ENCODE measurements at regions not wholly inside any gene's neighbourhood (a gene's known extent, or its start where the extent isn't known, plus 50 kb on each side); places are given as distances from the start of the nearest gene placed in this dataset.
"Not testable (repeated sequence)": the region's sequence is repeated elsewhere in the genome, so short reads cannot be mapped to it uniquely, and the experiment has no call there.

DNA sequence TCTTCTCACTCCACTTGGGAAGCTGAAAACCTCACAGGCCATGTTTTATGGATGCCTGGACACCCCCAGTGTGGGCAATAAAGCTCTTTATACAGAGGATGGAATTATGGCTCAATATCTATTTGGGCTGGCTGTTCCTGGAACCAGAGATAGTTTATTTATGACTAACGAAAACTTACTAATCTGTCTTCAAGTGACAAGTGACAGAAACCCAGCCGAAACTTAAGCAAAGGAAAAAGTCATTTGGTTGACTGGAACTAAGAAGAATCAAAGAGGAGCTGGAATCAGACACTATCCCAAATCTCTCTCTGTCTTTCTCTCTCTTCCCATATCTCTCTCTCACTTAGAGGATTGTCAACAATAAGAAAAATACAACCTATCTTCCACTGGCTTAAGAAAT lies 78.3 kb upstream of the CDK6 start:
- DNase-seq (ENCODE audit: low read depth): no peak

GRCh38 chr7:92913849-92914248 lies 77.5 kb upstream of the CDK6 start:
- DNase-seq (ENCODE audit: low read depth): no peak

DNA sequence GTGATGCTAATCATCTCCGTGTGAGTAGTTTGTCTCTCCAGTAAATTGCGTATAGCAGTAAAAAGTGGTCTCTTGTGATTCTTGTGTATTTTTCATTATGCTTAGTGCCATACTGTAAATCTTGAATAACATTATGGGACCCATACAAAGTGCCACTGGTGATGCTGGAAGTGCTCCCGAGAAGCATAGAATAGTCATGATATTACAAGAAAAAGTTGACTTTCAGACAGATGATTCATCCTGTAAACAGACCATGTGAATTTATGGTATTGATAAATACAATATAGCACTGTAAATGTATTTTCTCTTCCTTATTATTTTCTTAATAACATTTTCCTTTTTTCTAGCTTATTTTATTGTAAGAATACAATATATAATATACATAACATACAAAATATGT lies 74.6 kb upstream of the CDK6 start:
- no peak for DNase-seq (ENCODE audit: low read depth)

- no peak for DNase-seq (ENCODE audit: low read depth)
Measured at GRCh38 chr7:92909686-92910475, 73.5 kb upstream of the CDK6 start.

DNA sequence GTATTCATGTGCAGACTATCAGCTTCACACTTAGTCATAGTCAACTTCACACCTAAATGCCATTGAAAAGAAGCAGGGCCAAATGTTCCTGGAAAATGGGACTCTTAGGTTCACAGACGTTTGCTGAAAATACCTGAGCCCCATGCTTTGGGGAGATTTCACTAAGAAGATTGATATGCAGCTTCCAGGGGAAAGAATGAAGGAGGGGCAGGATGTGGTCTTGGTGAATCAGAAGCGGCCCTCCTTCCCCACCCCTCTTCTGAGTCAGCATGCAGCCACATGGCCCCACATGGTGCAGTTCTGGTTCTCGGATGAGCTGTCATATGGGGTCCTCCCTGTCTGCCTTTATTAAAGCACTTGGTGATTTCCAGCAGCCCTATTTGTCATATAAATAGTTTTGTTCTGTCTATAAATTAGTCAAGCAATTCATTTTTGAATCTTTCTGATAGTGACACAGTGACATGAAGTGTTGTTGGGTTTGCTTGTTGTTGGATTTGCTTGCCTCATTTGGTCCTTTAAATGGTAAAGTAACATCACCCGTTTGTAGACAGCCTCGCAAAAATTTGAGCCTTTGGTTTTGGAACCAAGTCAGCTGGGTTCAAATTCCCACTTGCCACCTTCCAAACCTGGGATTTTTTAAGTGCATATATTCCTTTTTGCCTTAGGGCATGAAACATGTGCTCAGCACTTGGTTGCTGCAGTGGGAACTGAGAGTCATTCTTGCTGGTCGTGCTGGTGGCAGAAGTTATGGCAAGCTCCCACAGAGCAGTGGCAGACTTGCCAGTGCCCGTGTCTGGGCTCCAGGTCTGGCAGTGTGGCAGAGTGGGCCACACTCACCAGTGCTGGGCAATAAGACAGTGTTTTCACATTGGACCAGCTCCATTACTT lies 68.1 kb upstream of the CDK6 start:
- peak; percentile 70 for DNase-seq (ENCODE audit: low read depth)

DNA sequence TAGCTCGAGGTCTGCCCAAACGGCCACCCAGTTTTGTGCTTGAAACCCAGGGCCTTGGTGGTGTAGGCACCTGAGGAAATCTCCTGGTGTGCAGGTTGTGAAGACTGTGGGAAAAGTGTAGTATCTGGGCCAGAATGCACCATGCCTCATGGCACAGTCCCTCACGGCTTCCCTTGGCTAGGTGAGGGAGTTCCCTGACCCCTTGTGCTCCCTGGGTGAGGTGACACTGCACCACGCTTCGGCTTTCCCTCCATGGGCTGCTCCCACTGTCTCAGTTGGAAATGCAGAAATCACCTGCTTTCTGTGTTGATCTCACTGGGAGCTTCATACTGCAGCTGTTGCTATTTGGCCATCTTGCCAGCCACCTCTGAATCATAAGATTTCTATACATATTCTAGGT lies 62.4 kb upstream of the CDK6 start:
- DNase-seq (ENCODE audit: low read depth): no peak

DNA sequence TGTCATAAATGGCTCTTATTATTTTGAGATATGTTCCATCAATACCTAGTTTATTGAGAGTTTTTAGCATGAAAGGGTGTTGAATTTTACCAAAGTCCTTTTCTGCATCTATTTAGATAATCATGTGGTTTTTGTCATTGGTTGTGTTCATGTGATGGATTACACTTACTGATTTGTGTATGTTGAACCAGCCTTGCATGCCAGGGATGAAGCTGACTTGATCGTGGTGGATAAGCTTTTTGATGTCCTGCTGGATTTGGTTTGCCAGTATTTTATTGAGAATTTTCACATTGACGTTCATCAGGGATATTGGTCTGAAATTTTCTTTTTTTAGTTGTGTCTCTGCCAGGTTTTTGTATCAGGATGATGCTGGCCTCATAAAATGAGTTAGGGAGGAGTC lies 58.5 kb upstream of the CDK6 start:
- not testable (repeated sequence) for DNase-seq (ENCODE audit: low read depth)

- no peak for DNase-seq (ENCODE audit: low read depth)
Measured at GRCh38 chr7:92889081-92889480, 52.7 kb upstream of the CDK6 start.

Data from T-helper 22 cell (primary cell).